Activated CD8-positive, alpha-beta T cell treated with anti-CD3 and anti-CD28 coated beads, Interleukin-2, amount 10 ng/mL, durations not matched to agents 7 days and 5 days (primary cell): ENCODE measurements at regions not wholly inside any gene's neighbourhood (a gene's known extent, or its start where the extent isn't known, plus 50 kb on each side); places are given as distances from the start of the nearest gene placed in this dataset.
"Not testable (repeated sequence)": the region's sequence is repeated elsewhere in the genome, so short reads cannot be mapped to it uniquely, and the experiment has no call there.

Experiments used
- ATAC-seq: fragments of 150-1000 bp; cut with Tn5 transposase; one replicate; pipeline ENCODE4 v1.10.0; 2021; ENCODE audit warnings: moderate library complexity
- CTCF ChIA-PET: fragments of 350-600 bp; sonication (Branson Sonifier 250); formaldehyde crosslinking; loops from one replicate; lab custom pipeline; 2021; ENCODE audit warnings: antibody characterized with exemption; lab: Charles Lee
- POLR2A ChIA-PET: fragments of 350-600 bp; sonication (Branson Sonifier 250); formaldehyde crosslinking; loops from one replicate; lab custom pipeline; 2021; ENCODE audit warnings: antibody characterized with exemption; lab: Charles Lee
- DNase-seq: peaks from one replicate; pipeline ENCODE4 v3.0.0-alpha.2; 2020
- H3K27ac Mint-ChIP-seq: one replicate; pipeline ENCODE4 v1.8.0; 2021; ENCODE audit warnings: mild to moderate bottlenecking, mixed read lengths
- H3K27me3 Mint-ChIP-seq: one replicate; pipeline ENCODE4 v1.8.0; 2021; ENCODE audit warnings: low read depth, mixed read lengths
- H3K36me3 Mint-ChIP-seq: one replicate; pipeline ENCODE4 v1.8.0; 2021; ENCODE audit warnings: low read depth, mixed read lengths
- H3K4me1 Mint-ChIP-seq: one replicate; pipeline ENCODE4 v1.8.0; 2021; ENCODE audit warnings: low read depth, mixed read lengths
- H3K4me3 Mint-ChIP-seq: one replicate; pipeline ENCODE4 v1.8.0; 2021; ENCODE audit warnings: mild to moderate bottlenecking, mixed read lengths
- H3K9me3 Mint-ChIP-seq: one replicate; pipeline ENCODE4 v1.8.0; 2022; ENCODE audit warnings: mixed read lengths; ENCODE audit not compliant: insufficient read depth

DNA sequence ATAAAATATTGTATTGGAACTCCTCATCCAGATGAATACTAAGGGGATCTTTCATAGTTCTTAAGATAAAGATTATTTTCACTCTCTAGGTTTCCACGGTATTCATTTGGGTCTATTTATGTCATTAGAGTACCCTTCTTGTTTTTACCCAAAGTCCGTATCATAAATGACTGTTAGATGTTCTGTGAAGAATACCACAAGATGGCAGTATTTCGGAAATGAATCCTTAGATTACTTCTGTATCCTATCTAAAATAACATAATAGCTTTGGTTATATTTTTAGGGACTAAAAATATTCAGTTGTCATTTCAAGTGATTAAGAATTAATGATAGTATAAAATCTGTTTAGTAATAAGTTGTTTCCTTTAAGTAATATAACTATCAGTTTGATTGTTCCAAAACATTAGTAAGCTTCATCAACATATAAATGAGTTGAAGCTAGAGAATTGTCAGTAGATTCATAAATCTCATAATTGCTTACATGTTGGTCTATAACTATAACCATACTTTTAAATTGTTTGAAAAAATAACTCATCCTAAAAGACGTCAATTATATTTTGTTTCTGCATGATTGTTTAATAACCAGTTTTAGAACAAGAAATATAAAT, 337.5 kb upstream of the KCND2 start:
- no peak overlapping the region for H3K27ac Mint-ChIP-seq
- ATAC-seq (no peak), DNase-seq (no peak)
- peaks cover 3% of the 10 kb centered on the region for H3K9me3 Mint-ChIP-seq
- H3K4me1 Mint-ChIP-seq: no peaks in the 10 kb centered on the region
- no peaks in the 10 kb centered on the region for H3K36me3 Mint-ChIP-seq
- ChIA-PET CTCF (no interaction called here), POLR2A (no interaction called here)
- H3K4me3 Mint-ChIP-seq: no peak overlapping the region
- no peaks in the 10 kb centered on the region for H3K27me3 Mint-ChIP-seq

DNA sequence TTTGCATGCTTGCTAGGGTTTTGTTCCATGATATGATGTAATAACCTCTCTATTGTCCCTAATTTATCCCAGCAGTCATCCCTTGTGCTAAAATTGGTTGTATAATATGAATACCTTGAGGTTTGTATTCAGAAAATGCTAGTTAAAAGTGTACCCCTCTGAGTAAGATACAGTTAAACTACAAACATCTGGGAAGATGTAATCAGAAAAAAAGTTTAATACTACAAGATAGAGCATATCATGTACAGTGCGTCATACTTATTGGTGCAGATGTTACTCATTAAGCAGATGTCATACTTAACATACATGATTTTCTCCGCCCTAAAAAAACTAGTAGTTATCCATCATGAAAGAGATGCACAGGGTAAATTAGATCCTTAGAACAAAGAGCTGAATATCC, 336.1 kb upstream of the KCND2 start:
- ATAC-seq (no peak), DNase-seq (no peak)
- CTCF ChIA-PET: no interaction called here
- Mint-ChIP-seq H3K27ac (no peak overlapping the region), H3K27me3 (no peaks in the 10 kb centered on the region), H3K9me3 (peaks cover 3% of the 10 kb centered on the region), H3K36me3 (no peaks in the 10 kb centered on the region), H3K4me3 (no peak overlapping the region), H3K4me1 (no peaks in the 10 kb centered on the region)
- POLR2A ChIA-PET: no interaction called here

DNA sequence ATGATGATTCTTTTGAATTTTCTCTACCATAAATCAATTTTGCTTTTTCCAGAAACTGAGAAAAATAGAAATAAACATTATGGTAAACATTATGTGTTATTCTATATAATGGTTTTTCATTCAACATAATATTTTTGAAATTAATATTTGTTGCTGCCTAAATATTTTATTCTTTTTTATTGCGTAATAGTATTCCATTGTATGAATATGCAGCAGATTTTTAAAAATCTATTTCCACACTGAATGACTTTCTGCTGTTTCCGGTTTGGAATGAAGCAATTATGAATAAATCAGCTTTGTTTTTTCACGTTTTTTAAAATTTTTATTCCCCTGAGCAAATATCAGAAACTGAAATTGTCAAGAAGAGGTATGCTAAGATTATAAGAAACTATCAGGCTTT, 335.2 kb upstream of the KCND2 start:
- ChIA-PET CTCF (no interaction called here), POLR2A (no interaction called here)
- no peaks in the 10 kb centered on the region for H3K4me1 Mint-ChIP-seq
- no peak overlapping the region for H3K27ac Mint-ChIP-seq
- ATAC-seq (no peak), DNase-seq (no peak)
- H3K9me3 Mint-ChIP-seq: peaks cover 3% of the 10 kb centered on the region
- H3K4me3 Mint-ChIP-seq: no peak overlapping the region
- no peaks in the 10 kb centered on the region for H3K36me3 Mint-ChIP-seq
- H3K27me3 Mint-ChIP-seq: no peaks in the 10 kb centered on the region

DNA sequence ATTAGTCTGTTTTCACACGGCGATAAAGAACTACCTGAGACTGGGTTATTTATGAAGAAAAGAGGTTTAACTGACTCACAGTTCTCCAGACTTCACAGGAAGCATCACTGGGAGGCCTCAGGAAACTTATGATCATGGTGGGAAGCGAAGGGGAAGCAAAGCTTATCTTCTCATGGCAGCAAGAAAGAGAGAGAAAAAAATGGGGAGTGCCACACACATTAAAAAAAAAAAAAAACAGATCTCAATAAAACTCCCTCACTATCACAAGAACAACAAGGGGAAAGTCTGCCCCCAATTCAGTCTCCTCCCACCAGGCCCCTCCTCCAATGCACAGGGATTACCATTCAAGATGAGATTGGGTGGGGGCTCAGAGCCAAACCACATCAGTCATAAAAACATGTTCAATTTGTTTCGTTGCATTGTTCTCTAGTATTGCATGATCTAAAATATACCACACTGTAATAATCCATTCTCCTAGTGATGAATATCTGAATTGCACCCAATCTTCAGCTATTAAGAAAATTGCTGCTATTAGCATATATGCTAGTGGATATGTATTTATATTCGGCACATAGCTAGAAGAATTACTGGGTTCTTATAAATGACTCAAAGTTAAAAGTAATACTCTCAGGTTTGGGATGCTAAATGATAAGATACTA, 328.9 kb upstream of the KCND2 start:
- no peaks in the 10 kb centered on the region for H3K27me3 Mint-ChIP-seq
- H3K4me3 Mint-ChIP-seq: no peak overlapping the region
- peaks cover 5% of the 10 kb centered on the region for H3K9me3 Mint-ChIP-seq
- no peak overlapping the region for H3K27ac Mint-ChIP-seq
- CTCF ChIA-PET: no interaction called here
- POLR2A ChIA-PET: no interaction called here
- ATAC-seq (no peak), DNase-seq (no peak)
- no peaks in the 10 kb centered on the region for H3K36me3 Mint-ChIP-seq
- no peaks in the 10 kb centered on the region for H3K4me1 Mint-ChIP-seq

DNA sequence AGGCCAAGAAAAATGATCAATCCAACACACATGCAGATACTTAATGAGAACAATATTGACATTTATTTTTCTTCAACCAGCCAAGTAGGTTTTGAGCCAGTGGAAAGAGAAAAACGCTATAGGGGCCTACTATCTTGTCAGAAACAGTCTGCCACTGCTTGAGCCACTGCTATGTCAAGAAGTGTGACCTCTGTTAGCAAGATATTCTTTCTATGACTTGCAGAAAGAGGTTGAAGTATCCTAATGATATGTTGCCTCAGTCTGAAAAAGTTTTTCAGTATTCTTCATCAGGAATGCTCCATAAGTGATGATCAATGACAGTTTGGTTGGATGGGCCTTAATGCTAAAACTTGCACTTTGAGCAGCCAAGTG, 328.4 kb upstream of the KCND2 start:
- H3K9me3 Mint-ChIP-seq: peaks cover 5% of the 10 kb centered on the region
- ATAC-seq: no peak
- H3K27ac Mint-ChIP-seq: no peak overlapping the region
- no peaks in the 10 kb centered on the region for H3K4me1 Mint-ChIP-seq
- no peaks in the 10 kb centered on the region for H3K27me3 Mint-ChIP-seq
- ChIA-PET CTCF (no interaction called here), POLR2A (no interaction called here)
- no peak for DNase-seq
- no peak overlapping the region for H3K4me3 Mint-ChIP-seq
- H3K36me3 Mint-ChIP-seq: no peaks in the 10 kb centered on the region

DNA sequence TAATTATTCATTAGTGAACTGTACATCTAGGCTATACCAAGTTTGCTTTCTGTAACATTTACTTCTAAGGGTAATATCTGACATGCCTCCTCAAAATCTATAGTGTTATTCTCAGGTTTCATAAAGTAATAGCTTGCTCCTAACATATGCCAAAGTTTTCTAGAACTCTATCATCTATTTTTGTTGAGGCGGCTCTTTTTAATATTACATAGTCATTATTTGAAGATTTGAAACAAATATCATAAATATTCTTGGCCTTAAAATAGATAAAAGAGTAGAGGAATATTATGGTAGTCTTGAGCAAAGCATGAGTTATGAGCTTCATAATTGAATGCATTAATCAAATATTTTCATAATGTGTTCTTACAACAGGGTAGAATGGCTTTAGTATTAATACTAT, 327.2 kb upstream of the KCND2 start:
- no peak for DNase-seq
- ChIA-PET CTCF (no interaction called here), POLR2A (no interaction called here)
- ATAC-seq: no peak
- Mint-ChIP-seq H3K9me3 (peaks cover 8% of the 10 kb centered on the region), H3K36me3 (no peaks in the 10 kb centered on the region), H3K4me1 (no peaks in the 10 kb centered on the region), H3K27me3 (no peaks in the 10 kb centered on the region), H3K27ac (no peak overlapping the region), H3K4me3 (no peak overlapping the region)

DNA sequence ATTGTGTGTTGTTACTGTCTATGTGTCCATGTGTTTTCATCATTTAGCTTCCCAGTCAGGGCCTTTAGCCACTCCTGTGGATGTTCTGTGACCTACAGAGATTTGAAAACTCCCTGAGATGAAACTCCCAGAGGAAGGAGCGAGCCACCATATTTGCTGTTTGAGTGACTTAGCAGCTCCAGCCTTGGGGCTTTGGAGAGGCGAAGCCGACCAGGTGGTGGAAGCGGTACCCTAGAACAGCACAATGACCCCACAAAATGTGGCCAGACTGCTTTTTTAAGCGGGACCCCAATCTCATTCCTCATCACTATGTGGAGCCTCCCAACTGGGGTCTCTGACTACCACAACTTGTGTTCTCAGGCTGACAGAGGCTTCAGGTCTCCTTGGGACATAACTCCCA, 323.9 kb upstream of the KCND2 start:
- ATAC-seq: no peak
- Mint-ChIP-seq H3K4me3 (no peak overlapping the region), H3K9me3 (peaks cover 8% of the 10 kb centered on the region), H3K27me3 (no peaks in the 10 kb centered on the region), H3K36me3 (no peaks in the 10 kb centered on the region), H3K4me1 (no peaks in the 10 kb centered on the region), H3K27ac (no peak overlapping the region)
- ChIA-PET POLR2A (no interaction called here), CTCF (no interaction called here)
- no peak for DNase-seq

DNA sequence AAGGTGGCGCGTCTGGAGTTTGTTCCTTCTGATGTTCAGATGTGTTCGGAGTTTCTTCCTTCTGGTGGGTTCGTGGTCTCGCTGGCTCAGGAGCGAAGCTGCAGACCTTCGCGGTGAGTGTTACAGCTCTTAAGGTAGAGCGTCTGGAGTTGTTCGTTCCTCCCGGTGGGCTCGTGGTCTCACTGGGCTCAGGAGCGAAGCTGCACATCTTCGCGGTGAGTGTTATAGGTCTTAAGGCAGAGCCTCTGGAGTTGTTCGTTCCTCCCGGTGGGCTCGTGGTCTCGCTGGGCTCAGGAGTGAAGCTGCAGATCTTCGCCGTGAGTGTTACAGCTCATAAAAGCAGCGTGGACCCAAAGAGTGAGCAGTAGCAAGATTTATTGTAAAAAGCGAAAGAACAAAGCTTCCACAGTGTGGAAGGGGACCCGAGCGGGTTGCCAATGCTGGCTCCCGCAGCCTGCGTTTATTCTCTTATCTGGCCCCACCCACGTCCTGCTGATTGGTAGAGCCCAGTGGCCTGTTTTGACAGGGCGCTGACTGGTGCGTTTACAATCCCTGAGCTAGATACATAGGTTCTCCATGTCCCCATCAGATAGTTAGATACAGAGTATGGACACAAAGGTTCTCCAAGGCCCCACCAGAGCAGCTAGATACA, 322.5 kb upstream of the KCND2 start:
- H3K27ac Mint-ChIP-seq, CTCF ChIA-PET, POLR2A ChIA-PET: not testable (repeated sequence)

DNA sequence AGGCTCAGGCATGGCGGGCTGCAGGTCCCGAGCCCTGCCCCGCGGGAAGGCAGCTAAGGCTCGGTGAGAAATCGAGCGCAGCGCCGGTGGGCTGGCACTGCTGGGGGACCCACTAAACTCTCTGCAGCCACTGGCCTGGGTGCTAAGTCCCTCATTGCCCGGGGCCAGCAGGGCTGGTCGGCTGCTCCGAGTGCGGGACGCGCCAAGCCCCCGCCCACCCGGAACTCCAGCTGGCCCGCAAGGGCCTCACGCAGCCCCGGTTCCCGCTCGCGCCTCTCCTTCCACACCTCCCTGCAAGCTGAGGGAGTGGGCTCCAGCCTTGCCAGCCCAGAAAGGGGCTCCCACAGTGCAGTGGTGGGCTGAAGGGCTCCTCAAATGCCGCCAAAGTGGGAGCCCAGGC, 321.4 kb upstream of the KCND2 start:
- POLR2A ChIA-PET, H3K27me3 Mint-ChIP-seq, ATAC-seq, H3K36me3 Mint-ChIP-seq, H3K9me3 Mint-ChIP-seq, DNase-seq, H3K4me1 Mint-ChIP-seq, H3K27ac Mint-ChIP-seq, CTCF ChIA-PET, H3K4me3 Mint-ChIP-seq: not testable (repeated sequence)

More for the DNA sequence above, 322.5 kb upstream of the KCND2 start:
- not testable (repeated sequence) for DNase-seq, H3K27me3 Mint-ChIP-seq, H3K36me3 Mint-ChIP-seq, ATAC-seq, H3K4me3 Mint-ChIP-seq, H3K4me1 Mint-ChIP-seq, H3K9me3 Mint-ChIP-seq

DNA sequence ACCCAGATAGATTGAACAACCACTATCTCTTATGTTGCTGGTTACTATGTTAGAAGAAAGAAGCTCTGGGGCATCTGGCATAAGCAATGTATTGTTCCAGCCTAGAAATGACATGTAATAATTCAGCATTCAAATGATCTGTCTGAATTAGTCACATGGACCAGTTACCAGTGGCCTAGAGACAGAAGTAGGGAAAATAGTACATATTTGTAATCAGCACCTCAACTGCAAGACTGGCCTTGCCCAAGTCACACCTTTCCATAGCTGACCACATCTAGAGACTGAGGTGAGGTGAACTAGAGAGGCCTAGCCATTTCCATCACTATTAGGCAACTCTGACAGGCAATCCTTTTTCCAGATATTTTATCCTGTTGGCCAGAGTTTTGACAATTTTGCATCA, 315.6 kb upstream of the KCND2 start:
- H3K4me1 Mint-ChIP-seq: no peaks in the 10 kb centered on the region
- H3K9me3 Mint-ChIP-seq: no peaks in the 10 kb centered on the region
- DNase-seq (no peak), ATAC-seq (no peak)
- no peak overlapping the region for H3K27ac Mint-ChIP-seq
- no peaks in the 10 kb centered on the region for H3K27me3 Mint-ChIP-seq
- no peaks in the 10 kb centered on the region for H3K36me3 Mint-ChIP-seq
- ChIA-PET CTCF (no interaction called here), POLR2A (no interaction called here)
- H3K4me3 Mint-ChIP-seq: no peak overlapping the region

DNA sequence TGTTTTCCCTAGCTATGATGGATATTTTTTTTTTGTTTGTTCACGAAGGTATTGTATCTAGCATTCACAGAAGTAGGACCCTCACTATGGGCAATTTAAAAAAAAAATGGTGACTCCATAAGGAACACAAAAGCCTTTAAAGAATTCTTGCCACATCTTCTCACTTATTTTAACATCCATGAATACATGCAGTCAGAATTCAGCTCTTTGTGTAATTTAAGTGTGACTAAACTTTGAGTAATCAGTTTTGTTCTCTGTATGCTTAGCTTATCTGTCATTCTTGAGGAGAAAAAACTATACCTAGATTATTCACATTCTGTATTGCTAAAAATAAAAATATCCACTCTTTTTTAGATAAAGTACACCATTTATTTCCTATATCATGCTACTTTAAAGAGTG, 313.2 kb upstream of the KCND2 start:
- CTCF ChIA-PET: no interaction called here
- H3K4me1 Mint-ChIP-seq: no peaks in the 10 kb centered on the region
- H3K4me3 Mint-ChIP-seq: no peak overlapping the region
- DNase-seq (no peak), ATAC-seq (no peak)
- no peaks in the 10 kb centered on the region for H3K36me3 Mint-ChIP-seq
- POLR2A ChIA-PET: no interaction called here
- no peaks in the 10 kb centered on the region for H3K27me3 Mint-ChIP-seq
- no peaks in the 10 kb centered on the region for H3K9me3 Mint-ChIP-seq
- H3K27ac Mint-ChIP-seq: no peak overlapping the region

DNA sequence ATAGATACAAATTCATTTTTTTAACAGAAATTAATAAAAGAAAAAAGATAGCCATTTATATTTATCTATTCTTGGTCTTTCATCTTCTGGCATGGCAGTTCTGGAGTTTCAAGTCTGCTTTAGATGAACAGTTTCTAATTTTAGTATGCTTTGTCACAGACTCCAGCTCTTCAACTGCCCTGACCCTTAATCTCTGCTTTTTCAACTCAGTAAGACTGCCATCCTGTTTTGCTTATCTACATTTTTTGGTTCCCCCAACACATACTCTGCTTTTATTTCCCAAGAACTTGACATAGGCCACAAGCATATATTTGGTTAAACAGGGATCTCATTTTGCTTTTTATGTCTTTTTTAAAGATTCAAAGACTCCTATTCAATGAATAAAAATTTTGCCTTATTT, 309.3 kb upstream of the KCND2 start:
- no peaks in the 10 kb centered on the region for H3K27me3 Mint-ChIP-seq
- DNase-seq: no peak
- H3K27ac Mint-ChIP-seq: no peak overlapping the region
- no peaks in the 10 kb centered on the region for H3K9me3 Mint-ChIP-seq
- no peak overlapping the region for H3K4me3 Mint-ChIP-seq
- ChIA-PET POLR2A (no interaction called here), CTCF (no interaction called here)
- ATAC-seq: no peak
- H3K4me1 Mint-ChIP-seq: no peaks in the 10 kb centered on the region
- H3K36me3 Mint-ChIP-seq: no peaks in the 10 kb centered on the region
